Hepatocyte (in vitro differentiated cells): ENCODE measurements at regions not wholly inside any gene's neighbourhood (a gene's known extent, or its start where the extent isn't known, plus 50 kb on each side); places are given as distances from the start of the nearest gene placed in this dataset.
A peak's percentile ranks its signal among the peaks of the same experiment; 100 is the strongest.
"Not testable (repeated sequence)": the region's sequence is repeated elsewhere in the genome, so short reads cannot be mapped to it uniquely, and the experiment has no call there.

ENCODE experiments used
- DNase-seq: peaks from one replicate; pipeline ENCODE4 v3.0.0-alpha.2; 2016; ENCODE audit warnings: low spot score
- H2AFZ ChIP-seq: fragments of 200-600 bp; sonication (generic); 2 replicates; pipeline ENCODE4 v1.6.0; 2016; ENCODE audit warnings: antibody characterized with exemption, mild to moderate bottlenecking
- H3K27ac ChIP-seq: fragments of 200-600 bp; sonication (generic); 2 replicates; pipeline ENCODE4 v1.5.1; 2016; ENCODE audit warnings: mild to moderate bottlenecking
- H3K27me3 ChIP-seq: fragments of 200-600 bp; sonication (generic); 2 replicates; pipeline ENCODE4 v1.6.1; 2016
- H3K36me3 ChIP-seq: fragments of 200-600 bp; sonication (generic); replicated peaks from 2 replicates; pipeline ENCODE4 v1.5.1; 2016; ENCODE audit warnings: low read depth; ENCODE audit not compliant: insufficient read depth
- H3K4me1 ChIP-seq: fragments of 200-600 bp; sonication (generic); 2 replicates; pipeline ENCODE4 v1.5.1; 2016; ENCODE audit warnings: mild to moderate bottlenecking, moderate library complexity; ENCODE audit not compliant: insufficient read depth
- H3K4me2 ChIP-seq: fragments of 200-600 bp; sonication (generic); 2 replicates; pipeline ENCODE4 v1.6.0; 2016
- H3K4me3 ChIP-seq: fragments of 200-600 bp; sonication (generic); 2 replicates; pipeline ENCODE4 v1.5.1; 2016; ENCODE audit warnings: mild to moderate bottlenecking
- H3K79me2 ChIP-seq: fragments of 200-600 bp; sonication (generic); 2 replicates; pipeline ENCODE4 v1.6.0; 2017; ENCODE audit warnings: mild to moderate bottlenecking
- H3K9me2 ChIP-seq: fragments of 200-600 bp; sonication (generic); replicated peaks from 2 replicates; pipeline ENCODE4 v1.6.0; 2017; ENCODE audit warnings: mild to moderate bottlenecking; ENCODE audit not compliant: insufficient read depth
- H3K9me3 ChIP-seq: fragments of 200-600 bp; sonication (generic); 2 replicates; pipeline ENCODE4 v1.5.1; 2016; ENCODE audit warnings: low read depth, mild to moderate bottlenecking
- H4K20me1 ChIP-seq: fragments of 200-600 bp; sonication (generic); 2 replicates; pipeline ENCODE4 v1.6.0; 2016; ENCODE audit warnings: mild to moderate bottlenecking; ENCODE audit not compliant: insufficient read depth, poor library complexity, severe bottlenecking
- EZH2 ChIP-seq: fragments of 200-600 bp; sonication (generic); IDR thresholded peaks from 2 replicates; pipeline ENCODE4 v1.6.1; 2016; ENCODE audit warnings: antibody characterized with exemption, mild to moderate bottlenecking, borderline replicate concordance
- EZH2phosphoT487 ChIP-seq: fragments of 200-600 bp; sonication (generic); IDR thresholded peaks from one replicate; pipeline ENCODE4 v1.6.1; 2018; ENCODE audit warnings: antibody characterized with exemption, mild to moderate bottlenecking, low read depth, moderate library complexity; ENCODE audit not compliant: unreplicated experiment, severe bottlenecking
- WGBS: methylation state at CpG from one replicate; pipeline ENCODE4 v1.1.6; 2016; ENCODE audit warnings: low lambda C conversion rate; ENCODE audit errors: missing lambda C conversion rate; 5-methylcytosine and 5-hydroxymethylcytosine counted together
- TF ChIP-seq, protein P1 (sequence below): fragments of 200-600 bp; sonication (generic); IDR thresholded peaks from 2 replicates; pipeline ENCODE4 v1.5.1; 2016; ENCODE audit warnings: antibody characterized with exemption, mild to moderate bottlenecking; ENCODE audit not compliant: poor library complexity

DNA sequence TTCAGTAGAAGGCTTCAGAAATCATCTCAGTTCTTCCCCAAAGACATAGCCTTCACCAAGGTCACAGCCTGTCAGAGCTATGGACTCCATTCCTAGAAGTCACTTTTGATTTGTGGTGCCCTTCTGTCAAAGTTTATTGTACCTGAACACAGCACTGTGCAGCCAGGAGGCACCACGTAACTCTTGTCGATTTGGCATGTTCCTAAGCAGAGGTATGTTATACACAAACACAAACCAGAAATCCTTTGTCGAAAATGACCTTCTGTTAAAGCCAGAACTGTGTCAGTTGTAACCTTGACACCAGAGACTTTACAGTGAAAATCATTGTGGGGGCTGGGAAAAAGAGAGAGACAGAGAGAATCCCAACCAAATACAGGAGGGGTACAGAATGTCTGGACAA, 62.6 kb upstream of the SGPP2 start:
- H3K9me2 ChIP-seq, result no peaks in the 10 kb centered on the region
- TF ChIP-seq, protein P1, sequence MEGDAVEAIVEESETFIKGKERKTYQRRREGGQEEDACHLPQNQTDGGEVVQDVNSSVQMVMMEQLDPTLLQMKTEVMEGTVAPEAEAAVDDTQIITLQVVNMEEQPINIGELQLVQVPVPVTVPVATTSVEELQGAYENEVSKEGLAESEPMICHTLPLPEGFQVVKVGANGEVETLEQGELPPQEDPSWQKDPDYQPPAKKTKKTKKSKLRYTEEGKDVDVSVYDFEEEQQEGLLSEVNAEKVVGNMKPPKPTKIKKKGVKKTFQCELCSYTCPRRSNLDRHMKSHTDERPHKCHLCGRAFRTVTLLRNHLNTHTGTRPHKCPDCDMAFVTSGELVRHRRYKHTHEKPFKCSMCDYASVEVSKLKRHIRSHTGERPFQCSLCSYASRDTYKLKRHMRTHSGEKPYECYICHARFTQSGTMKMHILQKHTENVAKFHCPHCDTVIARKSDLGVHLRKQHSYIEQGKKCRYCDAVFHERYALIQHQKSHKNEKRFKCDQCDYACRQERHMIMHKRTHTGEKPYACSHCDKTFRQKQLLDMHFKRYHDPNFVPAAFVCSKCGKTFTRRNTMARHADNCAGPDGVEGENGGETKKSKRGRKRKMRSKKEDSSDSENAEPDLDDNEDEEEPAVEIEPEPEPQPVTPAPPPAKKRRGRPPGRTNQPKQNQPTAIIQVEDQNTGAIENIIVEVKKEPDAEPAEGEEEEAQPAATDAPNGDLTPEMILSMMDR, result no peak
- TF ChIP-seq EZH2, result no peak
- no peak for TF ChIP-seq EZH2phosphoT487
- no peaks in the 10 kb centered on the region for H4K20me1 ChIP-seq
- H3K79me2 ChIP-seq, result no peaks in the 10 kb centered on the region
- H3K4me2 ChIP-seq, result no peak overlapping the region
- WGBS, result 83% methylated on average over 3 of the region's 3 CpGs
- no peaks in the 10 kb centered on the region for H3K36me3 ChIP-seq
- H3K27me3 ChIP-seq, result no peaks in the 10 kb centered on the region
- no peak overlapping the region for H2AFZ ChIP-seq
- no peak overlapping the region for H3K27ac ChIP-seq
- H3K9me3 ChIP-seq, result no peaks in the 10 kb centered on the region
- no peak overlapping the region for H3K4me3 ChIP-seq
- no peaks in the 10 kb centered on the region for H3K4me1 ChIP-seq
- DNase-seq, result no peak

DNA sequence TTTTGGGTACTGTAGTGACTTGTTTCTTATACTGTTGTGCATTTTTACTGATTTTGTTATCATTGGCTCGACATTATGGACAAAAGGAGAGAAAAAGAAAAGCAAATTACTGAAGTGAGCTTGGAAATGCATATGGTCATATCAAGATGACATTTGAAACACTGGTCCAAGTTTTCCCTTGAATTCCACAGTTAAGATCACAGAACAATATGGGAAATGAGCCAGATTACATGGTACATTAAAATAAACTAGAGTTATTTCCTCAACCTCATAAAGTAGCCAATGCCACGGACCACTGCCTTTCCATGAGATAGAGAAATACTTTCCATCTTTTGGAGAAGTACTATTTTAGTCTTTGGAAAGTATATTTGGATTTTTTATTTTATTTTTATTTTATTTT, 62.0 kb upstream of the SGPP2 start:
- Histone ChIP-seq H3K27me3 (no peaks in the 10 kb centered on the region), H3K9me3 (no peaks in the 10 kb centered on the region), H3K4me1 (no peaks in the 10 kb centered on the region), H3K79me2 (no peaks in the 10 kb centered on the region), H3K4me3 (no peak overlapping the region), H2AFZ (no peak overlapping the region), H3K9me2 (no peaks in the 10 kb centered on the region), H3K27ac (no peak overlapping the region), H3K36me3 (no peaks in the 10 kb centered on the region), H3K4me2 (no peak overlapping the region), H4K20me1 (no peaks in the 10 kb centered on the region)
- TF ChIP-seq EZH2phosphoT487 (no peak), EZH2 (no peak)
- TF ChIP-seq, protein P1, result no peak
- DNase-seq, result no peak
- WGBS, result 86% methylated on average over 2 of the region's 2 CpGs

DNA sequence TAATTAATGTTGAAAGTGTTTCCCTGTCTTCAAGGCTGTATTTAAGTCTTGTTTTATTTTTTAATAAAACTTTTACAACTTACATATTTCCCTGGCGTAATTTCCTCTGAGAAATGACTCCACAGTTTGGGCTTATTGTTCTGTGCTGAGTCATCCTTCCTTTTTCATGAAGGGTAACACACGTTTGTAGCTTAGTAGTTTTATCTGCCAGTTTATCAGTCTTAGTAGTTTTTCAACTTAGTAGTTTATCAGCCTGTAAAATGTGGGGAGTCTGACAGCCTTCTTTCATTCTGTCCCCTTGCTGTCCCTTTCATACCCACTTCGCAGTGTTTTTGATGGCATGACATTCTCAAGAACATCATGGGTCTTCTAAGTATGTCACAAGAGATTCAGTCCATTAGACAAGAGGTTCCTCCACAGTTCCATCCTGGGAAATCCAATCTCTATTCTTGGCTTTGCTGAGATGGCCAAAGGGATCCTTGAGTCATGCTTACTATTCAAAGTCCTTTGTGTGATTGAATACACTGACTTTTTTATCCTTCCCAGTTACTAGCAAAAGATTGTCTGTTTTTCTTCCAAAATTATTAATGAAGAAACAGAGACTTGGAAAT, 60.0 kb upstream of the SGPP2 start:
- H3K27ac ChIP-seq, result no peak overlapping the region
- no peaks in the 10 kb centered on the region for H3K9me2 ChIP-seq
- H3K36me3 ChIP-seq, result no peaks in the 10 kb centered on the region
- 67% methylated on average over 3 of the region's 3 CpGs for WGBS
- H3K4me3 ChIP-seq, result no peak overlapping the region
- no peaks in the 10 kb centered on the region for H3K9me3 ChIP-seq
- DNase-seq, result no peak
- H3K4me2 ChIP-seq, result no peak overlapping the region
- H2AFZ ChIP-seq, result no peak overlapping the region
- H3K79me2 ChIP-seq, result no peaks in the 10 kb centered on the region
- no peaks in the 10 kb centered on the region for H4K20me1 ChIP-seq
- no peak for TF ChIP-seq EZH2phosphoT487
- no peak for TF ChIP-seq EZH2
- TF ChIP-seq, protein P1, result no peak
- H3K4me1 ChIP-seq, result no peaks in the 10 kb centered on the region
- no peaks in the 10 kb centered on the region for H3K27me3 ChIP-seq

DNA sequence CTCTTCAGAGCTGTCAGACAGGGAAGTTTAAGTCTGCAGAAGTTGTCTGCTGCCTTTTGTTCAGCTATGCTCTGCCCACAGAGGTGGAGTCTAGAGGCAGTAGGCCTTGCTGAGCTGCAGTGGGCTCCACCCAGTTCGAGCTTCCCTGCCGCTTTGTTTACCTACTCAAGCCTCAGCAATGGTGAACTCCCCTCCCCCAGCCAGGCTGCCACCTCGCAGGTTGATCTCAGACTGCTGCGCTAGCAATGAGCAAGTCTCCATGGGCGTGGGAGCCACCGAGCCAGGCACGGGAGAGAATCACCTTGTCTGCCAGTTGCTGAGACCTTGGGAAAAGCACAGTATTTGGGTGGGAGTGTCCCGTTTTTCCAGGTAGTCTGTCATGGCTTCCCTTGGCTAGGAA, 56.1 kb upstream of the SGPP2 start:
- H3K27me3 ChIP-seq, H3K4me1 ChIP-seq, H3K27ac ChIP-seq, H3K79me2 ChIP-seq, H4K20me1 ChIP-seq, H3K9me3 ChIP-seq, H3K4me3 ChIP-seq, H3K36me3 ChIP-seq, H3K9me2 ChIP-seq: not testable (repeated sequence)
- Histone ChIP-seq H2AFZ (peak overlapping the region; percentile 45), H3K4me2 (peak overlapping the region; percentile 69)
- peak; percentile 61 for DNase-seq
- 22% methylated on average over 8 of the region's 8 CpGs for WGBS
